Mesendoderm (in vitro differentiated cells): ENCODE measurements at regions not wholly inside any gene's neighbourhood (a gene's known extent, or its start where the extent isn't known, plus 50 kb on each side); places are given as distances from the start of the nearest gene placed in this dataset.

Experiments
- DNase-seq: peaks from one replicate; pipeline ENCODE4 v3.0.0; 2013
- H2AK5ac ChIP-seq: 2 replicates; pipeline ENCODE4 v1.6.1; 2013; ENCODE audit warnings: low read length, inconsistent platforms
- H2BK120ac ChIP-seq: 2 replicates; pipeline ENCODE4 v1.6.1; 2013; ENCODE audit warnings: low read depth, mild to moderate bottlenecking, low read length, moderate library complexity, mixed read lengths
- H2BK15ac ChIP-seq: replicated peaks from 2 replicates; pipeline ENCODE4 v1.6.1; 2013; ENCODE audit warnings: low read depth, mild to moderate bottlenecking, moderate library complexity
- H2BK5ac ChIP-seq: 2 replicates; pipeline ENCODE4 v1.6.1; 2013; ENCODE audit warnings: low read length, inconsistent platforms
- H3K18ac ChIP-seq: 2 replicates; pipeline ENCODE4 v1.6.1; 2013; ENCODE audit warnings: mild to moderate bottlenecking, low read length, mixed read lengths
- H3K23ac ChIP-seq: one replicate; pipeline ENCODE4 v1.6.1; 2013; ENCODE audit warnings: low read length
- H3K27ac ChIP-seq: 2 replicates; pipeline ENCODE4 v1.5.1; 2013; ENCODE audit warnings: low read depth, mild to moderate bottlenecking, inconsistent platforms, low read length, moderate library complexity
- H3K27me3 ChIP-seq: 2 replicates; pipeline ENCODE4 v1.6.1; 2013; ENCODE audit warnings: low read length, control low read depth, mild to moderate bottlenecking, inconsistent platforms; ENCODE audit not compliant: insufficient read depth, poor library complexity
- H3K36me3 ChIP-seq: 2 replicates; pipeline ENCODE4 v1.6.1; 2013; ENCODE audit warnings: low read length, inconsistent platforms; ENCODE audit not compliant: control insufficient read depth, insufficient read depth
- H3K4ac ChIP-seq: one replicate; pipeline ENCODE4 v1.6.1; 2013; ENCODE audit warnings: low read depth, mild to moderate bottlenecking, low read length, moderate library complexity
- H3K4me1 ChIP-seq: 2 replicates; pipeline ENCODE4 v1.6.1; 2013; ENCODE audit warnings: low read depth, low read length, inconsistent platforms; ENCODE audit not compliant: control insufficient read depth
- H3K4me2 ChIP-seq: 2 replicates; pipeline ENCODE4 v1.6.1; 2013; ENCODE audit warnings: low read length
- H3K4me3 ChIP-seq: 2 replicates; pipeline ENCODE4 v1.5.1; 2013; ENCODE audit warnings: mild to moderate bottlenecking, low read length
- H3K56ac ChIP-seq: one replicate; pipeline ENCODE4 v1.6.1; 2013; ENCODE audit warnings: low read length
- H3K79me1 ChIP-seq: 2 replicates; pipeline ENCODE4 v1.6.1; 2013; ENCODE audit warnings: low read length, inconsistent platforms
- H3K79me2 ChIP-seq: 2 replicates; pipeline ENCODE4 v1.6.1; 2013; ENCODE audit warnings: mild to moderate bottlenecking, low read length; ENCODE audit not compliant: control insufficient read depth, insufficient read depth
- H3K9ac ChIP-seq: 2 replicates; pipeline ENCODE4 v1.6.1; 2013; ENCODE audit warnings: low read length, inconsistent platforms
- H4K5ac ChIP-seq: one replicate; pipeline ENCODE4 v1.6.1; 2013; ENCODE audit warnings: low read length
- H4K8ac ChIP-seq: one replicate; pipeline ENCODE4 v1.6.1; 2013; ENCODE audit warnings: low read depth, mild to moderate bottlenecking, control low read depth, low read length, moderate library complexity
- WGBS: extraction: QIAGEN DNeasy Blood & Tissue Kit; methylation state at CpG from one replicate; pipeline ENCODE4 v1.1.7; 2013; ENCODE audit warnings: low lambda C conversion rate, missing lambda C conversion rate; ENCODE audit not compliant: insufficient coverage; ENCODE audit errors: extremely low coverage; 5-methylcytosine and 5-hydroxymethylcytosine counted together

DNA sequence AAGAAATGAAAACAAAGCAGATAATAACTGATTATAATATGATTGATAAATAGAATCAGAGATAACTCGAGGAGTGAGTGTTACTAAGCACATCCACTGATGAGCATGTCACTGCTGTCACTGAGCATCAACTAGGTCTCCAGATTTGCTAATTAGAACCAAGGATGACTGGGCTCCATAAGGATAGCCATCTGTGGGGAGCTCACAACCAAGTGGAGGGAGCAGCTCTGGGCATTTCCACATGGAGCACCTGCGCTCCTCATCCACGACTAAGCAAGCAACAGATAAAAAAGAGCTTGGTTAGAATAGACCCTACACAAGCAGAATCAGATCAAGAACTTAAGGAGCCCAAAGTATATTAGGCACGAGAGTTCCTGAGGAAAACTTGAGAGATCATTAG is 396.0 kb upstream of the B3GAT1 start:
- H3K4me1 ChIP-seq, result no peaks in the 10 kb centered on the region
- H3K18ac ChIP-seq, result no peak overlapping the region
- no peak overlapping the region for H3K9ac ChIP-seq
- H3K4me2 ChIP-seq, result no peak overlapping the region
- H4K5ac ChIP-seq, result no peak overlapping the region
- no peak overlapping the region for H2BK5ac ChIP-seq
- no peaks in the 10 kb centered on the region for H3K27me3 ChIP-seq
- no peak overlapping the region for H3K23ac ChIP-seq
- H3K79me2 ChIP-seq, result no peaks in the 10 kb centered on the region
- H4K8ac ChIP-seq, result no peak overlapping the region
- no peak for DNase-seq
- H3K4me3 ChIP-seq, result no peak overlapping the region
- no peak overlapping the region for H3K4ac ChIP-seq
- no peaks in the 10 kb centered on the region for H3K79me1 ChIP-seq
- H3K27ac ChIP-seq, result no peak overlapping the region
- no peak overlapping the region for H2BK15ac ChIP-seq
- no peak overlapping the region for H2AK5ac ChIP-seq
- H3K36me3 ChIP-seq, result no peaks in the 10 kb centered on the region
- H2BK120ac ChIP-seq, result no peak overlapping the region
- WGBS, result no CpG with 5 or more reads among the region's 4 CpGs
- no peak overlapping the region for H3K56ac ChIP-seq

DNA sequence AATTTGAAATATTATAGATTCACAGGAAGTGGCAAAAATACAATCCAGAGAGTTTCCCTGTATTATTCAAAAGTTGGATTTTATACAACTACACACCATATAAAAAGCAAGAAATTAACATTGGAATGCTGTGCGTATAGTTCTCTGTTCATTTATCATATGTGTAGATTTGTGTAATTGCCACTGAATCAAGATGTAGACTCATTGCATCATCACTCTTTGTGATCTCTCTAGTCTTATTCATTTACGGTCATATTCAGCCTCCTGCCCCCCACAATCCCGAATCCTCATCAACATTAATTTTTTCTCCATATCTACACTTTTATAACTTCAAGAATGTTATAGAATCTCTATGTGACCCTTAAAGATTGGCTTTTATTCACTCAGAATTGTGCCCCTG is 390.6 kb upstream of the B3GAT1 start:
- Histone ChIP-seq H2BK15ac (no peak overlapping the region), H4K8ac (no peak overlapping the region), H3K56ac (no peak overlapping the region), H3K18ac (no peak overlapping the region), H2BK120ac (no peak overlapping the region), H2AK5ac (no peak overlapping the region), H3K4me2 (no peak overlapping the region), H3K36me3 (no peaks in the 10 kb centered on the region), H3K23ac (no peak overlapping the region), H3K4me3 (no peak overlapping the region), H3K79me1 (no peaks in the 10 kb centered on the region), H3K9ac (no peak overlapping the region), H4K5ac (no peak overlapping the region), H3K79me2 (no peaks in the 10 kb centered on the region), H3K4me1 (no peaks in the 10 kb centered on the region), H3K27ac (no peak overlapping the region), H3K4ac (no peak overlapping the region), H2BK5ac (no peak overlapping the region), H3K27me3 (no peaks in the 10 kb centered on the region)
- no peak for DNase-seq
- 100% methylated on average over 2 of the region's 3 CpGs for WGBS

GRCh38 chr11:134802116-134802515 is 390.1 kb upstream of the B3GAT1 start:
- no peak overlapping the region for H3K4ac ChIP-seq
- H3K4me2 ChIP-seq, result no peak overlapping the region
- H2BK120ac ChIP-seq, result no peak overlapping the region
- no peaks in the 10 kb centered on the region for H3K36me3 ChIP-seq
- no peak overlapping the region for H3K4me3 ChIP-seq
- H3K27me3 ChIP-seq, result no peaks in the 10 kb centered on the region
- H3K56ac ChIP-seq, result no peak overlapping the region
- no peaks in the 10 kb centered on the region for H3K4me1 ChIP-seq
- peak; percentile 62 for DNase-seq
- no peak overlapping the region for H3K18ac ChIP-seq
- no peak overlapping the region for H2AK5ac ChIP-seq
- H3K79me2 ChIP-seq, result no peaks in the 10 kb centered on the region
- WGBS, result no CpG with 5 or more reads among the region's 6 CpGs
- H2BK5ac ChIP-seq, result no peak overlapping the region
- no peak overlapping the region for H2BK15ac ChIP-seq
- no peak overlapping the region for H4K5ac ChIP-seq
- H3K23ac ChIP-seq, result no peak overlapping the region
- no peak overlapping the region for H4K8ac ChIP-seq
- no peak overlapping the region for H3K9ac ChIP-seq
- no peak overlapping the region for H3K27ac ChIP-seq
- H3K79me1 ChIP-seq, result no peaks in the 10 kb centered on the region

GRCh38 chr11:134801570-134801969 is 389.5 kb upstream of the B3GAT1 start:
- H2BK15ac ChIP-seq, result no peak overlapping the region
- no peak overlapping the region for H3K4ac ChIP-seq
- H4K8ac ChIP-seq, result no peak overlapping the region
- H4K5ac ChIP-seq, result no peak overlapping the region
- H3K79me1 ChIP-seq, result no peaks in the 10 kb centered on the region
- no peak overlapping the region for H3K4me2 ChIP-seq
- DNase-seq, result peak; percentile 4
- H2AK5ac ChIP-seq, result no peak overlapping the region
- H3K56ac ChIP-seq, result no peak overlapping the region
- H3K27ac ChIP-seq, result no peak overlapping the region
- no peak overlapping the region for H3K9ac ChIP-seq
- H3K23ac ChIP-seq, result no peak overlapping the region
- H2BK5ac ChIP-seq, result no peak overlapping the region
- no peaks in the 10 kb centered on the region for H3K4me1 ChIP-seq
- no peak overlapping the region for H3K18ac ChIP-seq
- no peak overlapping the region for H2BK120ac ChIP-seq
- no peaks in the 10 kb centered on the region for H3K79me2 ChIP-seq
- H3K4me3 ChIP-seq, result no peak overlapping the region
- WGBS, result no CpG with 5 or more reads among the region's 5 CpGs
- no peaks in the 10 kb centered on the region for H3K36me3 ChIP-seq
- H3K27me3 ChIP-seq, result no peaks in the 10 kb centered on the region

GRCh38 chr11:134800826-134801225 is 388.8 kb upstream of the B3GAT1 start:
- H3K23ac ChIP-seq, result no peak overlapping the region
- no peak overlapping the region for H3K4ac ChIP-seq
- H3K79me1 ChIP-seq, result no peaks in the 10 kb centered on the region
- no peak overlapping the region for H3K56ac ChIP-seq
- H3K4me1 ChIP-seq, result no peaks in the 10 kb centered on the region
- H4K5ac ChIP-seq, result no peak overlapping the region
- H2BK5ac ChIP-seq, result no peak overlapping the region
- no peak overlapping the region for H3K4me3 ChIP-seq
- H3K4me2 ChIP-seq, result no peak overlapping the region
- DNase-seq, result no peak
- H3K27me3 ChIP-seq, result no peaks in the 10 kb centered on the region
- no peak overlapping the region for H2BK15ac ChIP-seq
- no peak overlapping the region for H3K18ac ChIP-seq
- no peaks in the 10 kb centered on the region for H3K79me2 ChIP-seq
- H3K27ac ChIP-seq, result no peak overlapping the region
- no peak overlapping the region for H2AK5ac ChIP-seq
- WGBS, result no CpG with 5 or more reads among the region's 11 CpGs
- no peak overlapping the region for H4K8ac ChIP-seq
- no peaks in the 10 kb centered on the region for H3K36me3 ChIP-seq
- H3K9ac ChIP-seq, result no peak overlapping the region
- H2BK120ac ChIP-seq, result no peak overlapping the region

GRCh38 chr11:134800130-134800529 is 388.1 kb upstream of the B3GAT1 start:
- WGBS, result no CpG with 5 or more reads among the region's 17 CpGs
- H3K36me3 ChIP-seq, result no peaks in the 10 kb centered on the region
- no peak overlapping the region for H2BK15ac ChIP-seq
- H3K27ac ChIP-seq, result no peak overlapping the region
- H3K18ac ChIP-seq, result no peak overlapping the region
- H4K8ac ChIP-seq, result no peak overlapping the region
- no peak overlapping the region for H3K4me2 ChIP-seq
- no peak overlapping the region for H2BK5ac ChIP-seq
- H3K4ac ChIP-seq, result no peak overlapping the region
- no peak overlapping the region for H2BK120ac ChIP-seq
- H3K56ac ChIP-seq, result no peak overlapping the region
- no peak overlapping the region for H4K5ac ChIP-seq
- H3K9ac ChIP-seq, result no peak overlapping the region
- H2AK5ac ChIP-seq, result no peak overlapping the region
- H3K4me1 ChIP-seq, result no peaks in the 10 kb centered on the region
- no peaks in the 10 kb centered on the region for H3K27me3 ChIP-seq
- H3K23ac ChIP-seq, result no peak overlapping the region
- no peaks in the 10 kb centered on the region for H3K79me2 ChIP-seq
- no peak for DNase-seq
- H3K4me3 ChIP-seq, result no peak overlapping the region
- no peaks in the 10 kb centered on the region for H3K79me1 ChIP-seq
